ENCODE measurements at regions not wholly inside any gene's neighbourhood (a gene's known extent, or its start where the extent isn't known, plus 50 kb on each side); places are given as distances from the start of the nearest gene placed in this dataset.

DNA sequence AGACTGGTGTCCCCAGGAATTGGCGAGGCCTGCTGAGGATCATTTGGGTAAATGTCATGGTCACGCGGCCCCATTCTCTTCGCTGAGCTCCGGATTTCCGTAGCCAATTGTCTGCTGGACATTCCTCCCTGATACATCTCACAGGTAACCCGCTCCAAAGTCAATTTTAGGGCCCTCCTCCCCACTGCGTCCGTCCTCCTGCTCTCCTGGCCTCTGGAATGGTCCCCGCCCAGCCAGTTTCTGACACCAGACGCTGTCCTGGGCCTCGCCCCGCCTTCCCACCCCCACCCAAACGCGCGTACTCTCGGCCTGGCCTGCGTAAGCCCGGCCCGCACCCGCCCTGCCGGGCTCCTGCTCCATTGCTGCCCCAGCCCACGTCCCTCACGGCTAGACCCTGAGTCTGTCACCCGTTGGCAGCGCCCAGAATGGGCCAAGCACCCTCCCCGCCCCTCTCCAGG lies 202.0 kb downstream of the AUH start:
- no peaks in the 10 kb centered on the region for H3K9me3 Mint-ChIP-seq
- no peaks in the 10 kb centered on the region for H3K36me3 ChIP-seq (ENCODE audit: control insufficient read depth, insufficient read depth, low read length)

DNA sequence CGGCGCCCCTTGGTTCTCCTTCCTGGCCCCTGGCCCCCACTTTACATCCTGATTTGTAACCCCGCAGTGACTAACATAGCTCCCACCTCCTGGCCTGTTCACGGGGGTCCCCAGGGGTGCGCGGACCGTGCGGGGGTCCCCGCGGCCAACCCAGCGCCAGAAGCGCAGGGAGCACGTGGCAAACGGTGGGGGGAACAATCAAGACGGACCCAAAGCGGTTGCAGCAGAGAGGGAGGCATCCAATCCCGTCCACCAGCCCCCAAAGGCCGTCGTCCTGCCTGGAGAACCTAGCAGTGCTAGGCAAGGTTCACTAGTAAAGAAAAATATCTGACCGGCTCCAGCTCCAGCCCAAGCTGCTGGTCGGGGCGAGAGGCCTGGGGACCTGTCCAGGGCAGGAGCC lies 201.5 kb downstream of the AUH start:
- Mint-ChIP-seq H3K9me3 (no peaks in the 10 kb centered on the region), H3K4me3 (no peak overlapping the region), H3K27ac (no peak overlapping the region), H3K36me3 (no peaks in the 10 kb centered on the region), H3K4me1 (peaks cover 56 to 60% of the 10 kb centered on the region in 2 donors), H3K27me3 (ENCODE audit: low read depth in 2 of 2) (no peaks in the 10 kb centered on the region)
- no peak for DNase-seq
- intact Hi-C loops (cut with micrococcal nuclease): loop anchor here (5.0 kb wide), 1 partner anchor 92 kb away; no protein-coding TSS in a partner anchor
- Histone ChIP-seq H3K36me3 (ENCODE audit: control insufficient read depth, insufficient read depth, low read length) (no peaks in the 10 kb centered on the region), H3K4me3 (ENCODE audit: low read length) (no peak overlapping the region), H3K9me3 (ENCODE audit: control insufficient read depth, insufficient read depth, low read length) (peaks cover 3% of the 10 kb centered on the region), H3K27me3 (ENCODE audit: control insufficient read depth, insufficient read depth, low read length) (no peaks in the 10 kb centered on the region), H3K27ac (ENCODE audit: low read length) (no peak overlapping the region), H3K4me1 (ENCODE audit: control insufficient read depth, insufficient read depth, low read length) (peaks cover 87% of the 10 kb centered on the region)
- no peak for ATAC-seq
- TF ChIP-seq, protein P1, sequence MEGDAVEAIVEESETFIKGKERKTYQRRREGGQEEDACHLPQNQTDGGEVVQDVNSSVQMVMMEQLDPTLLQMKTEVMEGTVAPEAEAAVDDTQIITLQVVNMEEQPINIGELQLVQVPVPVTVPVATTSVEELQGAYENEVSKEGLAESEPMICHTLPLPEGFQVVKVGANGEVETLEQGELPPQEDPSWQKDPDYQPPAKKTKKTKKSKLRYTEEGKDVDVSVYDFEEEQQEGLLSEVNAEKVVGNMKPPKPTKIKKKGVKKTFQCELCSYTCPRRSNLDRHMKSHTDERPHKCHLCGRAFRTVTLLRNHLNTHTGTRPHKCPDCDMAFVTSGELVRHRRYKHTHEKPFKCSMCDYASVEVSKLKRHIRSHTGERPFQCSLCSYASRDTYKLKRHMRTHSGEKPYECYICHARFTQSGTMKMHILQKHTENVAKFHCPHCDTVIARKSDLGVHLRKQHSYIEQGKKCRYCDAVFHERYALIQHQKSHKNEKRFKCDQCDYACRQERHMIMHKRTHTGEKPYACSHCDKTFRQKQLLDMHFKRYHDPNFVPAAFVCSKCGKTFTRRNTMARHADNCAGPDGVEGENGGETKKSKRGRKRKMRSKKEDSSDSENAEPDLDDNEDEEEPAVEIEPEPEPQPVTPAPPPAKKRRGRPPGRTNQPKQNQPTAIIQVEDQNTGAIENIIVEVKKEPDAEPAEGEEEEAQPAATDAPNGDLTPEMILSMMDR (IDR thresholded peaks at IDR 0.05): no peak
- WGBS (ENCODE audit: insufficient coverage): 94% methylated on average over 21 of the region's 22 CpGs

More for the DNA sequence above, 202.0 kb downstream of the AUH start:
- Mint-ChIP-seq H3K36me3 (no peaks in the 10 kb centered on the region), H3K4me1 (peaks cover 51 to 56% of the 10 kb centered on the region in 2 donors), H3K27me3 (ENCODE audit: low read depth in 2 of 2) (no peaks in the 10 kb centered on the region), H3K4me3 (no peak overlapping the region), H3K27ac (peak overlapping the region; percentile 26 to 47)
- Histone ChIP-seq H3K4me1 (ENCODE audit: control insufficient read depth, insufficient read depth, low read length) (peaks cover 87% of the 10 kb centered on the region), H3K27me3 (ENCODE audit: control insufficient read depth, insufficient read depth, low read length) (no peaks in the 10 kb centered on the region), H3K9me3 (ENCODE audit: control insufficient read depth, insufficient read depth, low read length) (peaks cover 7% of the 10 kb centered on the region), H3K4me3 (ENCODE audit: low read length) (no peak overlapping the region), H3K27ac (ENCODE audit: low read length) (no peak overlapping the region)
- 95% methylated on average over 27 of the region's 27 CpGs for WGBS (ENCODE audit: insufficient coverage)
- TF ChIP-seq, protein P1 (IDR thresholded peaks at IDR 0.05): no peak
- intact Hi-C loops (cut with micrococcal nuclease): loop anchor here (5.0 kb wide), 1 partner anchor 93 kb away; no protein-coding TSS in a partner anchor
- DNase-seq (no peak), ATAC-seq (no peak)

DNA sequence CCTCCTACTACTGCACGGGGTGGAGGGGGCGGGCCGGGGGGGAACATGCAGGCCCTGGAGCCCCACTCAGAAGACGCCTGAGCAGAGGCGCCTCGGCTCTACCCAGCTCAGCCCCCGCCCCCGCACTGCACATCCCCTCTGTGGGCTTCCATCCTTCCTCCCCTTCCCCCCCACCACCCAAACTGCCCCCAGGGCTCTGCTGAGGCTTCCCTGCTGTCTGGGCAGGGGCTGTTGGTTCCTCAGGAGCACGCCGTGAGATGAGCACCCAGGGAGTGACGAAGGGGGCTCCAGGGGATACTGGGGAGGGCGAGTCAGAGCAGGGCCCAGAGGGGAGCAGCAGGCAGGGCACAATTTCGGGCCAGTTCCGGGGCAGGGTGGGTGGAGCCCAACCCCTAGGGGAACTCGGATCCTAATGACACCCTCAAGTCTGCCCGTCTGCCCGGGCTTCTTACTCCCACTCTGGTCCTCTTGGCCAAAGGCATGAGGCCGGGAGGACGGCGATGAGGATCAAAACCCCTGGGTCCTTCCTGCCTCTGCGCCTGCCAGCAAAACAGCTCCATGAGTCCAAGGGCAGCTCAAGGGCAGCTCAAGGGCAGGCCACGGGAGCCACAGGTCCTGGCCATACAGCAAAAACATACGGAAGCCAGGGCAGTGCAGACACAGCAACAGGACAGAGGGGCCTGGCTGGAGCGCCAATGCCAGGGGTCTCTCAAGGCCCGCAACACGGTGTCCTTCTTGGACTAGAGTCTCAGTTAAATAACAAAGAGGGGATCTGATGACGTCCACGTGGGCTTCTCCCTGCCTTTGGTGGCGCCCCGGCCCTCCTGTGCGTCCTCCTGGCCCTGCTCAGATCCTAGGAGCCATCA lies 200.9 kb downstream of the AUH start:
- TF ChIP-seq, protein P1 (IDR thresholded peaks at IDR 0.05): no peak
- peak overlapping the region; percentile 93 to 94 for H3K27ac Mint-ChIP-seq
- H3K36me3 Mint-ChIP-seq: no peaks in the 10 kb centered on the region
- Histone ChIP-seq H3K27ac (ENCODE audit: low read length) (peak overlapping the region; percentile 78), H3K9me3 (ENCODE audit: control insufficient read depth, insufficient read depth, low read length) (no peaks in the 10 kb centered on the region), H3K4me3 (ENCODE audit: low read length) (no peak overlapping the region), H3K36me3 (ENCODE audit: control insufficient read depth, insufficient read depth, low read length) (no peaks in the 10 kb centered on the region), H3K4me1 (ENCODE audit: control insufficient read depth, insufficient read depth, low read length) (peaks cover 87% of the 10 kb centered on the region), H3K27me3 (ENCODE audit: control insufficient read depth, insufficient read depth, low read length) (no peaks in the 10 kb centered on the region)
- no peak for ATAC-seq
- peaks cover 57 to 59% of the 10 kb centered on the region in 2 donors for H3K4me1 Mint-ChIP-seq
- intact Hi-C loops (cut with micrococcal nuclease): loop anchor here (5.0 kb wide), 1 partner anchor 91 kb away; no protein-coding TSS in a partner anchor
- no peaks in the 10 kb centered on the region for H3K9me3 Mint-ChIP-seq
- no peaks in the 10 kb centered on the region for H3K27me3 Mint-ChIP-seq (ENCODE audit: low read depth in 2 of 2)
- DNase-seq: no peak
- H3K4me3 Mint-ChIP-seq: peak overlapping the region; percentile 45
- WGBS (ENCODE audit: insufficient coverage): 82% methylated on average over 31 of the region's 31 CpGs
